Prostate gland (tissue), 2 donors: ENCODE measurements at regions not wholly inside any gene's neighbourhood (a gene's known extent, or its start where the extent isn't known, plus 50 kb on each side); places are given as distances from the start of the nearest gene placed in this dataset.
"Not testable (repeated sequence)": the region's sequence is repeated elsewhere in the genome, so short reads cannot be mapped to it uniquely, and the experiment has no call there.

Experiments used
- DNase-seq: peaks from one replicate; pipeline ENCODE4 v3.0.0-alpha.2; 2019; ENCODE audit warnings: low spot score
- H3K27ac ChIP-seq, 2 donors: fragments of 200-600 bp; sonication (generic); 2 replicates each; pipeline ENCODE4 v1.5.1; 2017 to 2019
- H3K27me3 ChIP-seq: fragments of 200-600 bp; sonication (generic); replicated peaks from 2 replicates; pipeline ENCODE4 v1.5.1; 2019; ENCODE audit not compliant: insufficient read depth
- H3K36me3 ChIP-seq, 2 donors: fragments of 200-600 bp; sonication (generic); 1 replicate in 1 of 2; 2 replicates in 1 of 2; pipeline versions ENCODE4 v1.5.1 to v1.8.1; 2017 to 2019
- H3K4me1 ChIP-seq: fragments of 200-600 bp; sonication (generic); replicated peaks from 2 replicates; pipeline ENCODE4 v1.5.1; 2019
- H3K4me3 ChIP-seq, 2 donors: fragments of 200-600 bp; sonication (generic); 2 replicates each; pipeline ENCODE4 v1.5.1; 2017 to 2019
- H3K9me3 ChIP-seq: fragments of 200-600 bp; sonication (generic); 2 replicates; pipeline ENCODE4 v1.5.1; 2017
- POLR2A ChIP-seq: fragments of 450-650 bp; IDR thresholded peaks from one replicate; pipeline ENCODE4 v1.6.1; 2016; ENCODE audit warnings: antibody characterized with exemption, mild to moderate bottlenecking
- POLR2AphosphoS5 ChIP-seq: sonication (generic); formaldehyde crosslinking; IDR thresholded peaks from one replicate; pipeline ENCODE4 v1.6.1; 2017; ENCODE audit warnings: antibody characterized with exemption
- WGBS: methylation state at CpG from one replicate; pipeline ENCODE4 v1.1.5; 2018; 5-methylcytosine and 5-hydroxymethylcytosine counted together
- intact Hi-C: fragments of 100-400 bp; cut with DNase I; formaldehyde crosslinking; loops from one replicate; pipeline ENCODE4 v1.14.2; 2022
- TF ChIP-seq, protein P1 (sequence below), 4 experiments: fragments of 200-600 bp in 2 of 4; fragments of 450-650 bp in 2 of 4; sonication (generic) in 2 of 4; IDR thresholded peaks; 1 replicate in 3 of 4; 2 replicates in 1 of 4; pipeline ENCODE4 v1.5.1; 2016 to 2019; ENCODE audit warnings: antibody characterized with exemption in 4 of 4, mild to moderate bottlenecking in 2 of 4, moderate library complexity in 2 of 4

DNA sequence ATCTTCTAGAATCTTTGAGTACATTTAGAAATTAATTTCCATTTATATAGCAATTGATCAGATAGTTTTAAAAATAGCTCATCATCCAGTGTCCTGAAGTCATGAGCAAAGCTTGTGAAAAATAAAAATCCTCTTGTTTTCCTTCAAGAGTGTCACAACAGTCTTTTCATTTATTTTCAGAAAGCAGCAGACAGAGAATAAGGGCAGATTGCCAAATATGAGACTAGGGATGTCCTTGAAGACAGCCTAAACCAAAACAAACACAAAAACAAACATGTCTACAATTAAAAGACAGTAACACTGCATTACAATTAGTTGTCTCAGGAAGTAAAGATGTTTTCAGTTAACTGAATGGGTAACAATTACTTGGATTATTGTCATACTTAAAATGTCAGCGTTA lies 682.8 kb downstream of the TFAP2A start:
- H3K27me3 ChIP-seq, result no peaks in the 10 kb centered on the region
- no peaks in the 10 kb centered on the region for H3K9me3 ChIP-seq
- H3K4me3 ChIP-seq, result no peak overlapping the region
- H3K27ac ChIP-seq, result no peak overlapping the region
- TF ChIP-seq POLR2AphosphoS5 (no peak), POLR2A (no peak)
- TF ChIP-seq, protein P1, sequence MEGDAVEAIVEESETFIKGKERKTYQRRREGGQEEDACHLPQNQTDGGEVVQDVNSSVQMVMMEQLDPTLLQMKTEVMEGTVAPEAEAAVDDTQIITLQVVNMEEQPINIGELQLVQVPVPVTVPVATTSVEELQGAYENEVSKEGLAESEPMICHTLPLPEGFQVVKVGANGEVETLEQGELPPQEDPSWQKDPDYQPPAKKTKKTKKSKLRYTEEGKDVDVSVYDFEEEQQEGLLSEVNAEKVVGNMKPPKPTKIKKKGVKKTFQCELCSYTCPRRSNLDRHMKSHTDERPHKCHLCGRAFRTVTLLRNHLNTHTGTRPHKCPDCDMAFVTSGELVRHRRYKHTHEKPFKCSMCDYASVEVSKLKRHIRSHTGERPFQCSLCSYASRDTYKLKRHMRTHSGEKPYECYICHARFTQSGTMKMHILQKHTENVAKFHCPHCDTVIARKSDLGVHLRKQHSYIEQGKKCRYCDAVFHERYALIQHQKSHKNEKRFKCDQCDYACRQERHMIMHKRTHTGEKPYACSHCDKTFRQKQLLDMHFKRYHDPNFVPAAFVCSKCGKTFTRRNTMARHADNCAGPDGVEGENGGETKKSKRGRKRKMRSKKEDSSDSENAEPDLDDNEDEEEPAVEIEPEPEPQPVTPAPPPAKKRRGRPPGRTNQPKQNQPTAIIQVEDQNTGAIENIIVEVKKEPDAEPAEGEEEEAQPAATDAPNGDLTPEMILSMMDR (IDR thresholded peaks at IDR 0.05), result no peak
- DNase-seq, result no peak
- 65% methylated on average over 1 of the region's 1 CpG for WGBS
- intact Hi-C loops, result no loop called here
- H3K36me3 ChIP-seq, result no peaks in the 10 kb centered on the region
- no peaks in the 10 kb centered on the region for H3K4me1 ChIP-seq

DNA sequence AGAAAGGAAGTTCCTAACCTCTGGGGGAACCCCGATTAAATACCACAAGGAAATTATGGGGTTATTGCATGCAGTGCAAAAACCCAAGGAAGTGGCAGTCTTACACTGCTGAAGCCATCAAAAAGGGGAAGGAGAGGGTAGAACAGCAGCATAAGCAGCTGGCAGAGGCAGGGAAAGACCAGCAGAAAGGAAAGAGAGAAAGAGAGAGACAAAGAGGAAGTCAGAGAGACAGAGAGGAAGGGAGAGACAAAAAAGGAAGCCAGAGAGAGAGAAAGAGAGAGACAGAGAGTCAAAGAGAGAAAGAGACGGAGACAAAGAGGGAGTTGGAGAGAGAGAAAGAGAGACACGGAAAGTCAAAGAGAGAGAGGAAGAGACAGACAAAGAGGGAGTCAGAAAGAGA lies 689.1 kb downstream of the TFAP2A start:
- H3K4me3 ChIP-seq, H3K27ac ChIP-seq, H3K9me3 ChIP-seq, H3K27me3 ChIP-seq, intact Hi-C loops, DNase-seq, H3K4me1 ChIP-seq, H3K36me3 ChIP-seq: not testable (repeated sequence)
- WGBS, result 90% methylated on average over 3 of the region's 3 CpGs

DNA sequence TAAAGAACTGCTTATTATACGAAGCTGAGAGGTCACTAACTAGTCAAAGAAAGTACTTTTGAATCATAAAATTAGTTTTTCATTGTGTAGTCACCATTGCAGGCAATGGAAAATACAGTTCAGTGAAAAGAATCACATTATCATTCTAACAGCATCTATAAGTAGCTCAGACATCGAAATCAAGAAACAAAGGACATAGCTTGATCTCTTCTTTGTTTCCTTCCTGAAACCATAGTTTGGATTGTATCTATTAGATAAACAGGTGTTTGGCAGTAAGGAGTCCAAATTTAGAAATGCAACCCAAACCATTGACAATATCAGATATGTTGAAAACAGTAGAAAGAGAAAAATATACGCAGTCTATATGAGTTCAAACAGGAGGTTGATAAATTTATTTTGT lies 697.3 kb downstream of the TFAP2A start:
- Histone ChIP-seq H3K27me3 (no peaks in the 10 kb centered on the region), H3K36me3 (no peaks in the 10 kb centered on the region), H3K27ac (no peak overlapping the region), H3K4me3 (no peak overlapping the region), H3K4me1 (no peaks in the 10 kb centered on the region), H3K9me3 (no peaks in the 10 kb centered on the region)
- TF ChIP-seq POLR2AphosphoS5 (no peak), POLR2A (no peak)
- TF ChIP-seq, protein P1 (IDR thresholded peaks at IDR 0.05), result no peak
- DNase-seq, result no peak
- 78% methylated on average over 3 of the region's 3 CpGs for WGBS
- intact Hi-C loops, result no loop called here

DNA sequence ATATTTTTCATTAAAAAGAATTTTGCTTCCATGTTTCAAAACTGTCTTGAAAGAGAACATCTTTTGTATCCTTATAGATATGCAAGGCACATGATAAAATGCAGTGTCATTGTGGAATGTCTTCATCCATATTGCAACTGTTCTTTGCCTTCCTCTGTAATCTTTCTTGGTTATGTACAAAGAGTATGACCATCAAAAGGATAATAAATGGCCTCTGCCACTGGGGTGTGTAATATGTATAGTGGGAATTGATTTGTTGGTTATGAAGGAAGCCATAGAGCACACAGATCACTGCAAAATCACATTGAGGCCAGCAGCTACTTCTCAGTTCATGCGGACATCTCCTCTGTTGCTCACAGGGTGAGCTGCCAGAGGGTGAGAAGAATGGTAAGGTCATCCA lies 703.5 kb downstream of the TFAP2A start:
- H3K9me3 ChIP-seq, result no peaks in the 10 kb centered on the region
- TF ChIP-seq, protein P1 (IDR thresholded peaks at IDR 0.05), result no peak
- TF ChIP-seq POLR2AphosphoS5, result no peak
- TF ChIP-seq POLR2A, result no peak
- H3K4me1 ChIP-seq, result no peaks in the 10 kb centered on the region
- H3K27ac ChIP-seq, result no peak overlapping the region
- 91% methylated on average over 1 of the region's 1 CpG for WGBS
- intact Hi-C loops, result no loop called here
- H3K27me3 ChIP-seq, result no peaks in the 10 kb centered on the region
- H3K4me3 ChIP-seq, result no peak overlapping the region
- H3K36me3 ChIP-seq, result no peaks in the 10 kb centered on the region
- DNase-seq, result no peak

DNA sequence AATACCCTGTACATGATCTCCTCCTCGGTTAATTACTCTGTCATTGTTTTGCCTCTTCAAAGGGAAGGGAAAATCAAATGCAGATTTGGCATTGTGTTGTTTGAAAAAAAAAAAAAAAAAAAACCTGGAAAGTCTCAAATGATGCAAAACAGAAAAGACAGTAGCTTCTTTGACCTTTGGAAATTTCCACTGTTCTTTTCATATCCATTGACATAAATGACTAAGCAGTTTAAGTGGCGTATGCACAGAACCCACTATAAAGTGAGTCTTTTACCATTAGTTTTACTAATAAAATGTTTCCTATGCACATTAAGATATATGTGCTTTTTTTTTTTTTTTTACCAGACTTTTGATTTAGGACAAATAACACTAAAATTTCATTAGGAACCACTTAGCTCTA lies 704.3 kb downstream of the TFAP2A start:
- intact Hi-C loops, result no loop called here
- H3K4me1 ChIP-seq, result no peaks in the 10 kb centered on the region
- no peaks in the 10 kb centered on the region for H3K9me3 ChIP-seq
- H3K4me3 ChIP-seq, result no peak overlapping the region
- H3K27ac ChIP-seq, result no peak overlapping the region
- H3K36me3 ChIP-seq, result no peaks in the 10 kb centered on the region
- TF ChIP-seq POLR2AphosphoS5 (no peak), POLR2A (no peak)
- TF ChIP-seq, protein P1 (IDR thresholded peaks at IDR 0.05), result no peak
- 64% methylated on average over 2 of the region's 2 CpGs for WGBS
- DNase-seq, result no peak
- no peaks in the 10 kb centered on the region for H3K27me3 ChIP-seq
